GM19455 (cell line): ENCODE measurements at regions not wholly inside any gene's neighbourhood (a gene's known extent, or its start where the extent isn't known, plus 50 kb on each side); places are given as distances from the start of the nearest gene placed in this dataset.
"Not testable (repeated sequence)": the region's sequence is repeated elsewhere in the genome, so short reads cannot be mapped to it uniquely, and the experiment has no call there.

Experiments used
- ATAC-seq: cut with Tn5 transposase; IDR thresholded peaks from one replicate; pipeline ENCODE4 v1.9.1; 2021; ENCODE audit not compliant: unreplicated experiment

DNA sequence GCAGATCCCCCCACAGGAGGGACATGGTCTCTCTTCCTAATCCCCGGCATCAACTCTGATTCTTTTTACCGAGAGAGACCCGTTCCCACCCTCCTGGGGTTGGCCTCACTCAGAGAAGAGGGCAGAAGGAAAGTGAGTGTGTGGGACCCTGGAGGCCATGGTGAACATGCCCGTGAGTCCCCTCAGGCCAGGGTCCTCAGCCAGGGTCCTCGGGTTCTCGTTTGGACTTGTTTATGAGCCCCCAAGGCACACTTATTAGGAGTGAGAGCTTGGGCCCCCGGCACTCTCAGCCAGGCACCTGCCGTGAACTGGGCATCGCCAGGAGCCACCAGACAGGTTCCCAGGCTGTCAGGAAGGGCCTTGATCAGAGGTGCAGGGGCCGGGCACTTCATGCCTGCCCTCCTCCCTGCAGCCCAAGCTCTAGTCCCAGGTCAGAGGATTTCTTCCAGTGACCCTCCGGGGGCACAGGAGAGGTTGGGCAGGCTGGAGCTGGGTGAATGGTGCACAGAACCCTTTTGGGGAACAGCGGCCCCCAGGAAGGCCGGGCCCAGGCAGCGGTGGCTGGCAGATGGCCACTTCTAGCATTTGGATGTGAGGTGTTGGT lies 122.6 kb downstream of the CRYAA start:
- no peak for ATAC-seq

DNA sequence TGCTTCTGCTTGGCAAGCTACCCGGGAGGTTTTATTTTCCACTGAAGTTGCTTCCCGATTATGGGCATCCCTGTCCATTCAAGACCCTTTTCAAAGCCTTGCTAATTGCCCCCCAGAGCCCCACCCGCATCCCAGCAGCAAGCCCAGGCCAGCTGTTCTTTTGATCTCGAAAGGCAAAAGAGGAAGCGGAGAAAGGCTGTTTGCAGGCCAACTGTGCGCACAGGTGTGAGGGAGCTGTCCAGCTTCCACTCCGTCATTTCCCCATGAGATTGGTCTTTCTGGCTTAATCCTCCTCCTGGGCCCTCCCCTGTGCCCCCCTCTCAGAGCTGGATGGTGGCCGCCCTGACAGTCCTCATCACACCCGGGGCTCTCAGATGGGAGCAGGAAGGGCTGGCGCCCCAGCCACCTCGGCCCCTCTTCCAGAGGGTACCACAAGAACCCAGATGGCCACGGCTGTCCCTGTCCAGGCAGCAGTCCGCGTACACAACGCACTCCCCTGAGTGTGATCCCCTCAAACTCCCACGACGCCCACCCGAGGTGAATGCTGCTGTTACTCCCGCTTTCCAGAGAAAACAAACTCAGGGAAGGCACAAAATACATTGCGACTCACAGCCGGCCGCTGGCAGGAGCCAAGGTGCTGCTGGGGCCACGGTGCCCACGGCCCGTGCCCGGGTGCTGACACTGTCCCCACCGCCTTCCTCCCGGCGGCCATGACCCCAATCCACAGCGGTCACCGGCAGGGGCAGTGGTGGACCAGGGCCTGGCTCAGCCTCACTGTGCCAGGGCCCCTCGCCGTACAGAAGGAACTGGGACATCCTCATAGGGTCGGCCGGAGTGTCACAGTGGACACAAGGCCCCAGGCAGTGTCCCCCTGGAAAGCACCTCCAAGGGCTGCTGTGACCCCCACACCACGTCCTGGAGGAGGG lies 121.9 kb downstream of the CRYAA start:
- no peak for ATAC-seq

DNA sequence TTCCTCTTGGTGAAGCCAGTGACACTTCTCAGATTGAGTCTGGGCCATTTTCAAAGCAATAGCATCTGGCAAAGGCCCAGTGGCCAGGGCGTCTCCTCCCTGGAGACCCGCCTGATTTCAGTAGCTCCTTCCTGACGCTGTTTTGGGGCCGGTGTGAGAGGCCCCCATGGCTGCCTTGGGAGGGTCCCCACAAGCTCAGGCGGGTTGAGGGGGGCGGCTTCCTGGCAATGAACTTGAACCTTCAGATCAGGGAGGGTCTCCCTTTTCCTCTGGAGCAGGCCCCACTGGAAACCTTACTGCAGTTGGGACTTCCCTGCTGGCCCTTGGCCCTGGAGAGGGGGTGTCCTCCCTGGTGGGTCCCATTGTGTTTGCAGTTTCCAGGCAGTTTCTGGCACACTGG lies 121.2 kb downstream of the CRYAA start:
- ATAC-seq = no peak

DNA sequence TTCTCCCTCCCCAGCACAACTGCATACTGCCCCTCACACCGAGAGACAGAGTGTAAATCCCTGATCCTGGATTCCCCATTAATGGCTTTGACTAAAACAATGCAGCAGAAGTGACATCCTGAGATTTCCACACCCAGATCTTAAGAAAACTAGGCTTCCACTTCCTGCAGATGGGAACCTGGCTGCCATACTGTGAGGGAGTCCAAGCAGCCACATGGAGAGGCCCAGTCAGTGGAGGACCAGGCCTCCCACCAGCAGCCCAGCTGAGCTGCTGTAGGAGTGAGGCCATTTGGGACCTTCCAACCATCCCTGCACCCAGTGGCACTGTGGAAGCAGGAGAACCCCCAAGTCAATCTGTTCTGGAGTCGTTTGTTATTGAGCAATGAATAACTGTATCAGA lies 120.6 kb downstream of the CRYAA start:
- ATAC-seq = no peak

DNA sequence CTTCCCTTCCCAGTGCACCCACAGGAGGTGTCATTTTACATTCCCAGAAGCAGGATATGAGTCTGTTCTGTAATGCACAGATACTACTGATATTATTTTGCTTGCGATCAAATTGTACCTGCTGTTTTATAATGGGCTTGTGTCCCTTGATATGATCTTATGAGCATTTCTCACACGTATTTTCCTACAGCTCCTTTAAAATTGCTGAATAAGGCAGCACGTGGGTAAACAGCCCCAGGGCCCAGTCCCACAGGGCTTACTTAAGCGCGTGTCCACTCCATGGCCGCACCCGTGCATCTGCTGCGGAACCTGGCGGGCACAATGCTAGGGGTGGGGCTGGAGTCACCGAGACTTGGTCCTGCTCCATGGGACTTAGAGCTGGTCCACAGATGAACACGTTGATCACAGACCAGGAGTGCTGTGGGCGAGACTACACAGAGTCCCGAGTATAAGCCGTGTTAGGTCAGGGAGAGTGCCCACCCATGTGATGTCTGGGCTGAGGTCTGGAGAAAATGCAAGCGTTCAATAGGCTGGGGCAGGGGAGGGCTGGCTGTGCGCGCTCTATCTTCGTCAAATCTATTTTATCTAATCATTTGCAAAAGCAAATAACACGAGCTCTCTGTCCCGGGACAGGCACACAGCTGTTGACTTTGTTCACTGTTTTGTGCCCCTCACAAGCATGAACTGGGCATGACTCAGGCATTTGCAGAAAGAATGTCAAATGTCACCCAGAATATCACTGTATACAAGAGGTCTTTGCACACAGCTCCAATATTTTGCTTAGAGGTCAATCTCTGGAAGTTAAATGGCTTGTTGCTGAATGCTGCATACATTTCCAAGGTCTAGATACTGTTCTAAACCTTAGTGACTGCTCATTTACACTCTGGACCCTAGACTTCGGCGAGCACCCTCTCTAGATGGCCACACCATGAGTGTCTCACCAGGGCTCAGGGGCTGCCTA lies 119.3 kb downstream of the CRYAA start:
- no peak for ATAC-seq

DNA sequence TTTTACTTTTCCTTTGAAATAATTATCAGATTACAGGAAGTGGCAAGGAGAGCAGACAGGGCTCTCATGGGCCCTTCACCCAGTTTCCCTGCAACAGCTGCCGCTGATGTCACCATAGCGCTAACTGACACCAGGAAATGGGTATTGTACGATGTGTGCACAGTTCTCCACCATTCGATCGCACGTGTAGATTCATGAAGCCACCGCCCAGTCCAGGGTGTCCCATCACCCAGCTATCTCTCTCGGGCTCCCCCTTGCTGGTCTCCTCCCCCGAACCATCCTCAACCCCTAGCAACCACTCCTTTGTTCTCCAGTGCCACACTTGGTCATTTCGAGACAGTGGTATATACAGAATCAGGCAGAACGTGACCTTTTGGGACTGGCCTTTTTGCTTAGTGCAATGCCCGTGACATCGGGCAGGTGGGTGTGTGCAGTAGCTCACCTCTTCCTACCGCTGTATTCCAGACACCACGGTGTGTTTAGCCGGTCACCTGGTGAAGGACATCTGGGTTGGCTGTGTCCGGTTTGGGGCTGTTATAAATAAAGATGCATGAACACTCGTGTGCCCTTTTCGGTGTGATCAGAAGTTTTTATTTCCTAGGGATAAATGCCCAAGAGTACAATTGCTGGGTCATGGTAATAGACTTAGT lies 118.4 kb downstream of the CRYAA start:
- no peak for ATAC-seq

DNA sequence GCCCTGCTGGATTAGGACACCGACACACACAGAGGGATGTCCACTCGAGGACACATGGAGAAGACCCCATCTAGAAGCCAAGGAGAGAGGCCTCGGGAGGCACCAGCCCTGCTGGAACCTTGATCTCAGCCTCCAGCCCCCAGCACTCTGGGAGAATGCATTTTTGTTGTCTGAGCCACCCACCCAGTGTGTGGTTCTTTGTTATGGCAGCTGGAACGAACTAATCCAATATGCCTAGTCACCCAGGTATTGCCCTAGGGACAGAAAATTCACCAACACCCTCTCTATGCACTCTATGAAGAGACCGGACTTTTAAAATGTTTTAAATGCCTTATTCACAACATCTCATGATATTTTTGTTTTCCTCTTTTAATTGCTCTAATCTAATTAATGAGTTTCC lies 117.4 kb downstream of the CRYAA start:
- ATAC-seq = no peak

DNA sequence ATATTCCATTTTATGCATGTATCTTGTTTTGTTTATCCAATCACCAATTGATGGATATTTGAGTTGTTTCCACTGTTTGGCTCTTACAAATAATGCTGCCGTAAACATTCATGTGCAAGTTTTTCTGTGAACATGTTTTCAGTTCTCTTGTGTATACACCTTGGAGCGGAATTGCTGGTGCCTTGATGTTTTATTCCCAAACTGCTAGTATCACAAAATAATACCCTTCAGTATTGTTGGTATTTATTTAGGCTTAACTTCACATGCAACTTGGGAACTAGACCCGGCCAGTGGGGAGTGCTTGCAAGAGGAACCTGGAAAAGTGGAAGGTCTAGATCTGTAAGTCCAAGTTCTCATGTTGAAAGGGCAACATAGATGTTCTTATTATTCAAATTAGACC lies 115.9 kb downstream of the CRYAA start:
- no peak for ATAC-seq

DNA sequence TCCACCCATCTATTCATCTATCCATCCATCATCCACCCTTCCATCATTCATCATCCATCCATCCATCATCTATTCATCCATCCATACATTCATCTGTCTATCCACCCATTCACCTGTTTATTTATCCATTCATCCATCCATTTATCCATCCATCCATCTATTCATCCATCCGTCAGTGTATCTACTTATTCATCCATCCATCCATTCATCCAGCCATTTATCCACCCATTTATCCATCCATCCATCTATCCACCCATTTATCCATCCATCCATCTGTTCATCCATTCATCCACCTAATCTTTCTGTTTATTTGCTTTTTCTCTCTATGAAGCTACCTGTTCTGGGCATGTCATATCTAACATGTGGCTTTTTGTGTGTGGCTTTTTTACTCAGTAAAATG lies 115.4 kb downstream of the CRYAA start:
- ATAC-seq = no peak

DNA sequence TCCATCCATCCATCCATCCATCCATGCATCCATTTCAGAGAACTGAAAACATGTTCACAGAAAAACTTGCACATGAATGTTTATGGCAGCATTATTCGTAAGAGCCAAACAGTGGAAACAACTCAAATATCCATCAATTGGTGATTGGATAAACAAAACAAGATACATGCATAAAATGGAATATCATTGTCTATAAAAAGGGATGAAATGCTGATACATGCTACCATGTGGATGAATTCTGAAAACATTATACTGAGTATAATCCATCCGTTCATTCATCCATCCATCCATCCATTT lies 115.1 kb downstream of the CRYAA start:
- ATAC-seq = not testable (repeated sequence)

DNA sequence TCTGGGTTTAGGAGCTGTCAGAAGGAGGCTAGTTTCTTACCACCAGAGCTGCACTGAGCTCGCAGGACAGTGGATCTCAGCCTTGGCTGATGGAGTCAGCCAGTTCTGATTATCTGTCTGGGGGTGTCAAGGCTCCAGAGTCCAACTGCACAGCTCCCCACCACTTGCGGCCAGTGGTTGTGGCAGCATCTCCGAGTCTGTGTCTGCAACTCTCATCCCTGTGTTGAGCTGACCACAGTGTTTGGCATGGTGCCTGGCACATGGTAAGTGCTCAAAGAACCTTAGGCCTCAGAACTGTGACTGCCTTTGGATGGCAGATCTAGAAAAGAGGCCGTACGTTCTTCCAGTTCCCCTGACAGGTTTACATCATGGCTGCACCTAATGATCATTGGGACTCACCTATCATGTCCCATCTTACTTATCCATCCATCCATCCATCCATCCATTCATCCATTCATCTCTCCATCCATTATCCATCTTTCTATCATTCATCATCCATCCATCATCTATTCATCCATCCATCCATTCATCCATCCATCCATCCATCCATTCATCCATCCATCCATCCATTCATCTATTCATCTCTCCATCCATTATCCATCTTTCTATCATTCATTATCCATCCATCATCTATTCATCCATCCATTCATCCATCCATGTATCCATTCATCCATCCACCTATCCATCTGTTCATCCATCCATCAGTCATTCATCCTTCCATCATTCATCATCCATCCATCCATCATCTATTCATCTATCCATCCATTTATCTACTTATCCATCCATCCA lies 114.5 kb downstream of the CRYAA start:
- ATAC-seq = no peak

DNA sequence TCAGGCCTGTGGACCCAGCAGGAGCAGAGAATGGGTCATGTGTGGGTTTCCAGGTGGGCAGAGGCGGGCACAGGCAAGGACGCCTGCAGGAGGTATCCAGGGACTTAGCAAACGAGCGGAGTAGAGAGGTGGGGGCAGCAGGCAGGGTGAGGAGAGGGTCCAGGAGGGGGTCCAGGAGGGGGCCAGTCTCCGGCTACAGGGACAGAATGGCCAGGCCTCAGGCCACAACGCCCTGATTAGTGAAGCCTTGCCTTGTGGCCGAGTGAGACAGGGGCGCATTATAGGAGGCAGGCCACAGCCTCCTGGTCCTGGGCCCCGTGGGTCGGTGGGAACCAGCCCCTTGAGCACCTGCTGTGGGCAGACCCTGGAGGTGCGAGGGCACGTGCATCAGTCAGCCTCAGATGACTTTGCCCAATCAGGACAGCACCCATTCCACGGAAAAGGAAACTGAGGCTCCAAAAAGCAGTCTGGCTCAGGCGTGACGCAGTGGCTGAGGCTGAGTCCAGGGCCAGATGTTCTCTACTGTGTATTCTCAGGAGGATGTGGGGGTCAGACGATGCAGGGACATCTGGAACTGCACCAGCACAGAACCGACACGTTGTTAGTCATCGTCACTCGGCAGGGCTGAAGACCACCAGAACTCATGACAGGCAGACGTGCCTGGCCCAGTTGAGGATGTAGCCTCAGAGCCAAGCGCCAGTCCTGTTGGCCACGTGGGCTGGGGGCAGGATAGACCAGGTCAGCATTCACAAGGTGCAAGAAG lies 113.7 kb downstream of the CRYAA start:
- no peak for ATAC-seq

DNA sequence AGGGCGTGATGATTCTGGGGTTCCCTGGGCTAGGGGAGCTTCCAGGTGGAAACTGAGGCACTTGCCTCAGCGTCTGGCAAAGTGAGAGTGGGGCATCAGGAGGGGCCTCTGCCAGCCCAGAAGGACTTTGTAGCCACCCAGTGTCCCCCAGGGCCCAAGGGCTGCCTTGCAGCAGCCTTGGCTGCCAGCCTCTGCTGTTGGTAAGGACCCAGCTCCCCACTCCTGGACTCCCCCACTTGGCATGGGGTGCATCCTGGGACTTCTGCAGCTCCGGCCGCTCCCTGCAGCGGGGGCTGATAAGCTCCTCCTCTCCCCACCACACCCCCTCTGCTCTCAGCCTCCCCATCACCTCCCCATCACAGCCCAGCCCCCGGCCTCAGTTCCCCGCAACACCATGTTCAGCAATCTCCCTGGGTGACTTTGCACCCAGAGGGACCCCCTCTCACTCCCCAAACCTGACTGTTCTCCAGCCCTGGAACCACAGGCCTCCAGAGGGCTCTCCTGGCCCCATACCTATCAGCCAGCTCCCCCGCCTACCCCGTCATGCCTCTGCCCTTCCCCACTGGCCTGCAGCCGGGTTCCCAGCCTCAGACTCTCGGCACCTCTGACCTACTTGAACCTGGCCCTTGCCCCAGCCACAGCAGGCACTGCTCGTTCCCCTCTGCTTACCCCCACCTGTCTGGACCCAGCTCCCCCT lies 113.0 kb downstream of the CRYAA start:
- no peak for ATAC-seq

DNA sequence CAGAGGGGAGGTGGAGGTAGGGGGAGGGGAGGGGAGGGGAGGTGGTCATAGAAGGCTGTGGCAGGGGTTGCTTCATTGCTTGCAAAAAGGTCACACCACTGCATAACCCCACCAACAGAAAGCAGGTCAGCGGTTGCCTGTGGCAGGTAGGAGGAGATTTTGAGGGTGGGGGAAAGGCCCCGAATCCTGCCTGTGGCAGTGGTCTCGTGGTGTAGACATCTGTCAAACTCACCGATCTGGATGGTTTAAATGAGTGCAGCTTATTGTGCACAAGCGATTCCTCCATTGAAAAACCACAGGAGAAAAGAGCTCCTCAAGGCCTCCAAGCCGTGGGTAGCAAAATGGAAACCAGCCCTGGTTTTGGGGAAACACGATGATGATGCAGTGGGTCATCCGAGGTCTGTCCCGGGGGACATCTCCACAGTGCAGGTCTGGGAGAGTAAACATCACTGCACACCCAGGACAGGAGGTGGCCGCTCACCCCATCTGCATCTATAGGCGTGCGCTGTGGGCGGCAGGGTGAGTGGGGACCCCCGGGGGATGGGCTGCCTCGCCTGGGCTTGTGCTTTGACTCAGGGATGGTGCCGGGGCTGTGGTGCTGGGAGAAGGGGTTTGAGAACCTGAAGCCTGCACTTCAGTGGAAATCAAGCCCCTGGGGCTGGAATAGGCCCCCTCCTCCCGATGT lies 112.3 kb downstream of the CRYAA start:
- ATAC-seq = no peak

DNA sequence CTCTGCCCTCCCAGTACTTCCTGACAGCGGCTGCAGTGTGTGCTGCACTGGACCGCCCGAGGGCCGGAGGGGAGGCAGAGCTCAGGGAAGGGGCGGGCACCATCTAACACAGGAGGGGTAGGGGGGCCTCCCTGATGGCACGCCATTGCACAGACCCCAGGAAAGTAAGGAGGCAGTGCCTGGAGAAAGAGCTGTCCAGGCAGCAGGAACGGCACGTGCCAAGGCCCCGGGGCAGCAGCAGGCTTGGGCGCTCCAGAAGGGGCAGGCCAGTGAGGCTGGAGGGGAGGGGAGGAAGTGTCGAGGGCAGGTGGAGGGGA lies 110.7 kb downstream of the CRYAA start:
- ATAC-seq = no peak

DNA sequence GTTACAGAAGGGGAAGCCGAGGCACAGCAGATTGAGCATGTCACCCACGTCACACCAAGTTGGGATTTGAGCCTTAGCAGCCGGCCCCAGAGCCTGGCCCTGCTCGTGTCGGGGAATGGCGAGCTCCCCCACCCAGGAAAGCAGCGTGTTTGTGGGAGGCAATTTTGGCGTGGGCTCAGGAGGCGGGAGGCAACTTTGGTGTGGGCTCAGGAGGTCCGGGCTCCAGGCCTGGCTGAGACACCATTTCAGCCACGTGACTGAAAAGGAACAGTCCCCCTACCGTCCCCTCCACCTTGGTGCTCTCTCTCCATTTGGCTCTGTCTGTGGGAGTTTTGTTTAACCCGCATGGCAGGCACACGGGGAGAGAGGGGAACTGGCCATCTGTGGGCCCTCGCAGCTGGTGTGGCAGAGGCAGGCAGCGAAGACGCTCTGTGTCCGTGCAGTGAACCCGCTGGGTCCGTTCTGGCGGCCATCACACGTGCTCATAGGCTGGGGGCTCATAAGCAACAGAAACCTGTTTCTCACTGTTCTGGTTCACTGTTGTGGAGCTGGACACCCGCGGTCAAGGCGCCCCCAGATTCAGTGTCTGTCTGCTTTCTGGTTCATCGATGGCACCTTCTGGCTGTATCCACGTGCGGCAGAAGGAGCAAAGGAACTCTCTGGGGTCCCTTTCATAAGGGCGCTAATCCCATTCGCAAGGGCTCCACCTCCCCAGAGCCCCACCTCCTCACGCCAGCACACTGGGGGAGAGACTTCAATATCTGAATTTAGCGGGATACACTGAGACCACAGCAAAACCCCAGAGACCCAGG lies 110.2 kb downstream of the CRYAA start:
- no peak for ATAC-seq

DNA sequence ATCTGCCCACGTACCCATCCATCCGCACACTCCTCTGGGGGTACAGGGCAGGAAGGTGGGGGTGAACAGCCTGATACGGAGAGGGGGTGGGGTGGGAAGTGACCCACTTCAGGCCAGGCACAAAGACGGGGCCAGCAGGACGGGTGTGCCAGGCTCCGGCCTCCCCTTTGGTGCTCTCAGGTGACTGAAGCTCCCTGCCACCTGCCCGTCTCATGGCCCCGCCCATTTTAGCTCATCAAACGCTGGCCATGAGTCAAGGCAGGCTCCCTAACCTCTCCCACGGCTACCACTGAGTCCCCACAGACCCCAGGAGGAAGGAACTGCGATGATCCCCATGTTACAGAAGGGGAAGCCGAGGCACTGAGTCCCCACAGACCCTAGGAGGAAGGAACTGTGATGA lies 109.6 kb downstream of the CRYAA start:
- no peak for ATAC-seq
